Left lung (tissue), 4 donors: ENCODE measurements at regions not wholly inside any gene's neighbourhood (a gene's known extent, or its start where the extent isn't known, plus 50 kb on each side); places are given as distances from the start of the nearest gene placed in this dataset.

Experiments
- ATAC-seq: fragments of 200-7000 bp; cut with Tn5 transposase; one replicate; pipeline ENCODE4 v1.9.1; 2020; ENCODE audit warnings: moderate library complexity
- DNase-seq, 4 donors: peaks; one replicate each; pipeline ENCODE4 v3.0.0-alpha.2; 2013 to 2020
- H3K27ac ChIP-seq, 2 donors: fragments of 200-600 bp; sonication (generic) in 1 of 2; one replicate each; pipeline versions ENCODE4 v1.5.0 to v1.8.0; 2020 to 2021
- H3K27me3 ChIP-seq, 2 donors: fragments of 200-600 bp; sonication (generic) in 1 of 2; one replicate each; pipeline versions ENCODE4 v1.5.0 to v1.8.0; 2020 to 2021
- H3K36me3 ChIP-seq, 2 donors: fragments of 200-600 bp; sonication (generic) in 1 of 2; one replicate each; pipeline versions ENCODE4 v1.5.0 to v1.8.0; 2020 to 2021
- H3K4me1 ChIP-seq, 2 donors: fragments of 200-600 bp; one replicate each; pipeline ENCODE4 v1.8.0; 2021
- H3K4me3 ChIP-seq, 2 donors: fragments of 200-600 bp; sonication (generic) in 1 of 2; one replicate each; pipeline versions ENCODE4 v1.5.0 to v1.8.0; 2020 to 2021; ENCODE audit warnings: mild to moderate bottlenecking in 1 of 2
- H3K9me3 ChIP-seq, 2 donors: fragments of 200-600 bp; sonication (generic) in 1 of 2; one replicate each; pipeline versions ENCODE4 v1.5.0 to v1.8.0; 2020 to 2021
- intact Hi-C, 2 donors: fragments of 100-400 bp; cut with DNase I; formaldehyde crosslinking; loops; one replicate each; pipeline versions ENCODE4 v1.11.2 to v1.14.2; 2022
- TF ChIP-seq, protein P1 (sequence below), 2 donors: fragments of 200-600 bp; sonication (generic) in 1 of 2; IDR thresholded peaks; one replicate each; pipeline versions ENCODE4 v1.5.0 to v1.8.0; 2021; ENCODE audit warnings: antibody characterized with exemption in 2 of 2
- donor health status: DM: no; HTN: yes; CAD: no.
- donor health status: DM: no; HTN: no; CAD: no.

DNA sequence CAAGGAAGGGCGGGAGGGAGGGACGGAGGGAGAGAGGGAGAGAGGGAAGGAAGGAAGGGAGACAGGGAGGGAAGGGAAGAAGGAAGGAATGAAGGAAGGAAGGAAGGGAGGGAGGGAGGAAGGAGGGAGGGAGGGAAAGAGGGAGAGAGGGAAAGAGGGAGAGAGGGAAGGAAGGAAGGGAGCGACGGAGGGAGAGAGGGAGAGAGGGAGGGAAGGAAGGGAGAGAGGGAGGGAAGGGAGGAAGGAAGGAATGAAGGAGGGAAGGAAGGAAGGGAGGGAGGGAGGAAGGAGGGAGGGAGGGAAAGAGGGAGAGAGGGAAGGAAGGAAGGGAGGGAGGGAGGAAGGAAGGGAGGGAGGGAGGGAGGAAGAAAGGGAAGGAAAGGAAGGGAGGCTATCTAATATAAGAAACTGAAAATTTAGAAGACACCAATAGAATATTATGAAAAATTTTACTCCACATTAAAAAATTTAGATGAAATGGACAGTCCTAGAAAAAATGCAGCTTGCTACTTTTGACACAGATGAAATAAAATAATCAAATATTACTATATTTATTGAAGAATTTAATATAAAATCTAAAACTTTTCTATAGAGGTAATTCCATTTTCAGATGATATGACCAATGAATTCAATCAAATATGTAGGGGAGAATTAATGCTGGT, 280.3 kb upstream of the SLITRK3 start:
- Histone ChIP-seq H3K36me3 (no peaks in the 10 kb centered on the region), H3K4me1 (no peaks in the 10 kb centered on the region), H3K27me3 (no peaks in the 10 kb centered on the region), H3K4me3 (no peak overlapping the region), H3K9me3 (peaks cover 0 to 13% of the 10 kb centered on the region in 2 donors), H3K27ac (no peak overlapping the region)
- DNase-seq (no peak), ATAC-seq (no peak)
- TF ChIP-seq, protein P1, sequence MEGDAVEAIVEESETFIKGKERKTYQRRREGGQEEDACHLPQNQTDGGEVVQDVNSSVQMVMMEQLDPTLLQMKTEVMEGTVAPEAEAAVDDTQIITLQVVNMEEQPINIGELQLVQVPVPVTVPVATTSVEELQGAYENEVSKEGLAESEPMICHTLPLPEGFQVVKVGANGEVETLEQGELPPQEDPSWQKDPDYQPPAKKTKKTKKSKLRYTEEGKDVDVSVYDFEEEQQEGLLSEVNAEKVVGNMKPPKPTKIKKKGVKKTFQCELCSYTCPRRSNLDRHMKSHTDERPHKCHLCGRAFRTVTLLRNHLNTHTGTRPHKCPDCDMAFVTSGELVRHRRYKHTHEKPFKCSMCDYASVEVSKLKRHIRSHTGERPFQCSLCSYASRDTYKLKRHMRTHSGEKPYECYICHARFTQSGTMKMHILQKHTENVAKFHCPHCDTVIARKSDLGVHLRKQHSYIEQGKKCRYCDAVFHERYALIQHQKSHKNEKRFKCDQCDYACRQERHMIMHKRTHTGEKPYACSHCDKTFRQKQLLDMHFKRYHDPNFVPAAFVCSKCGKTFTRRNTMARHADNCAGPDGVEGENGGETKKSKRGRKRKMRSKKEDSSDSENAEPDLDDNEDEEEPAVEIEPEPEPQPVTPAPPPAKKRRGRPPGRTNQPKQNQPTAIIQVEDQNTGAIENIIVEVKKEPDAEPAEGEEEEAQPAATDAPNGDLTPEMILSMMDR (IDR thresholded peaks at IDR 0.05): no peak
- intact Hi-C loops: no loop called here

DNA sequence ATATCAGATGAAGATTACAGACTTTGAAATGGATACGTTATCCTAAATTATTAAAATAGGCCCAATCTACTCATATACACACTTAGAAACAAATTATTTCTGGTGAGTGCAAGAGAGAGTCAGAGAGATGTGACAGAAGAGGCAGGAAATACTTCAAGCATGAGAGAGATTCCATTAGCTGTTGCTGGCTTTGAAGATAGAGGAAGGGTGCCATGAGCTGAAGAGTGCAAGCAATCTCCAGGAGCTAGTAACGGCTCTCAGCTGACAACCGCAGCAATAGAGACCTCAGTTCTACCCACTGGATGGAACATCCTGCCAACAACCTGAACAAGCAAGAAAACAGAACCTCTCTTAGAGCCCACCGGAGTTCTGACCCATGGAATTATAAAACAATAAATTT, 270.7 kb upstream of the SLITRK3 start:
- Histone ChIP-seq H3K4me1 (no peaks in the 10 kb centered on the region), H3K27ac (no peak overlapping the region), H3K4me3 (no peak overlapping the region), H3K27me3 (no peaks in the 10 kb centered on the region), H3K9me3 (peaks cover 0 to 11% of the 10 kb centered on the region in 2 donors), H3K36me3 (no peaks in the 10 kb centered on the region)
- intact Hi-C loops: no loop called here
- ATAC-seq: no peak
- DNase-seq: no peak
- TF ChIP-seq, protein P1 (IDR thresholded peaks at IDR 0.05): no peak

DNA sequence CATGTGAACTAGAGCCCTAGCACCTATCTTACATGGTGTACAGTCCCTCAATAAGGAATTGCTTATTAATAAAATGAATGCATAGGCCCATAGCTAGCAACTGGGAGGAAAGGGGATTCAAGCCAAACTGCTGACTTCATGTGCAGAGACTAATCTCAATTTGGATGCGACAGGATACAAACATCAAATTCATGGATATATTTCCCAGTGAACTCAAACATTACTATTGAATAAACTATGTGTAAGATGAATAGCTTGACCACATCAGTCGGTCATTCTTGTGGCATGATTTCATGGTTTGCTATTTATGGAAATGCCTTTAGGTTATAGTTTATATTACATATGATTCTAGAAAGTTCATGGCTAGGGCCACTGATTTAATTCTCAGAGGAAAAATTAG, 268.6 kb upstream of the SLITRK3 start:
- H3K4me1 ChIP-seq: no peaks in the 10 kb centered on the region
- H3K4me3 ChIP-seq: no peak overlapping the region
- DNase-seq (no peak), ATAC-seq (no peak)
- H3K27ac ChIP-seq: no peak overlapping the region
- no peaks in the 10 kb centered on the region for H3K9me3 ChIP-seq
- H3K36me3 ChIP-seq: no peaks in the 10 kb centered on the region
- TF ChIP-seq, protein P1 (IDR thresholded peaks at IDR 0.05): no peak
- intact Hi-C loops: no loop called here
- no peaks in the 10 kb centered on the region for H3K27me3 ChIP-seq

DNA sequence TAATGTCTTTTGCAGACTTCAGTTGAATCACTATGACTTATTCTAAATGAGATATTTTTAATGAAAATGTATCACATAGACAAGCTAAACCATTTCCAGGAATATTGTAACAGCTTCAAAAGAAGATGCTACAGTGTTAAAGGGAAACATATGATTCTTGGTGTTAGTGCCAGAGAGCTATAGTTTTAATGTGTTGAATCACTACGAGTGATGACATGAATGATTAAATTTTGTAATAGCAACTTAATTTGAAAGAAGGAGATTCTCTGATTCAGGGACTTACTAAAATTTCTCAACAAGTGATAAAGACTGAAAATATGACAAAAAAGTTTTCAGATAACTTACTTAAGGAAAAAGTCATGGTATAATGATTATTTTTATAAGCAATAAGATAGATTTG, 267.3 kb upstream of the SLITRK3 start:
- no peaks in the 10 kb centered on the region for H3K9me3 ChIP-seq
- no peaks in the 10 kb centered on the region for H3K4me1 ChIP-seq
- no peak for DNase-seq
- no peaks in the 10 kb centered on the region for H3K36me3 ChIP-seq
- no peak for ATAC-seq
- intact Hi-C loops: no loop called here
- no peaks in the 10 kb centered on the region for H3K27me3 ChIP-seq
- no peak overlapping the region for H3K27ac ChIP-seq
- TF ChIP-seq, protein P1 (IDR thresholded peaks at IDR 0.05): no peak
- H3K4me3 ChIP-seq: no peak overlapping the region

DNA sequence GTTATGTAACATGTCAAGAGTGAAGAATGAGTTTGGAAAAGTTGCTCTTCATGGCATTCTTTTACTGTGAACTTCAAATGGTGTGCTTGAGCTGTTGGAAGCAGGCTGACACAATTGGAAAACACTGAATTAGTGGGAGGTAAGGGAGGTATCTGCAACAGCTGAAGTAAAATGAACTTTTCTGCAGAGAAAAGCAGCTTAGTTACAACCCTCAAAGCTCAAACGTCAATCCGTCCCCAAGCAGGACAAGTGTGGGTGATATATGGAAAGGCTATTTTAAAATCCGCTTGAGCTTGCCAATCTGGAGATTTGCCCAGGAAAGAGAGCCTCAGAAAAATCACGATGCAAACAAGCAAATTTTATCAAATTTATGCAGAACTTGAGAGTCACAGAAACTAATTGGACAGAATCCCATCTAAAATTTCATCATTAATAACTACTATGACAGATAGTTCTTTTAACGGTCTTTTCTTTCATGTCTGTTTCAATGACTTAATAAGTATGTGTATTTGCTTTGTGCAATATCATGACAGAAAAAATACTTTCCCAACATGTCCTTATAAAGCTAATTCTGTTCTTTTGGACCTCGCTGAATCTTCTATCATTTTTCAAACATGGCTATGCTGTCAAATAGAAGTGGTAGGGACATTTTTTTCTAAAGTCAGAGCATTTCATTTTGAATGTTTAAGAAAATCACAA, 266.6 kb upstream of the SLITRK3 start:
- intact Hi-C loops: no loop called here
- peak; percentile 57 for ATAC-seq
- peak in 2 of 4 donors; percentile 77 to 84 for DNase-seq

More for the DNA sequence above, 266.6 kb upstream of the SLITRK3 start:
- Histone ChIP-seq H3K27ac (no peak overlapping the region), H3K9me3 (no peaks in the 10 kb centered on the region), H3K4me3 (no peak overlapping the region), H3K27me3 (no peaks in the 10 kb centered on the region), H3K4me1 (no peaks in the 10 kb centered on the region), H3K36me3 (no peaks in the 10 kb centered on the region)
- TF ChIP-seq, protein P1 (IDR thresholded peaks at IDR 0.05): no peak
